ENCODE measurements at regions not wholly inside any gene's neighbourhood (a gene's known extent, or its start where the extent isn't known, plus 50 kb on each side); places are given as distances from the start of the nearest gene placed in this dataset.

GRCh38 chr6:23672737-23673136 lies 453.3 kb upstream of the NRSN1 start:
- Histone ChIP-seq H3K4me1 (no peaks in the 10 kb centered on the region), H3K27ac (replicated peaks) (no peak overlapping the region), H3K27me3 (ENCODE audit: low read depth) (no peaks in the 10 kb centered on the region), H3K9me3 (replicated peaks) (peaks cover 85% of the 10 kb centered on the region), H3K36me3 (no peaks in the 10 kb centered on the region), H3K4me3 (no peak overlapping the region)
- TF ChIP-seq, protein P1, sequence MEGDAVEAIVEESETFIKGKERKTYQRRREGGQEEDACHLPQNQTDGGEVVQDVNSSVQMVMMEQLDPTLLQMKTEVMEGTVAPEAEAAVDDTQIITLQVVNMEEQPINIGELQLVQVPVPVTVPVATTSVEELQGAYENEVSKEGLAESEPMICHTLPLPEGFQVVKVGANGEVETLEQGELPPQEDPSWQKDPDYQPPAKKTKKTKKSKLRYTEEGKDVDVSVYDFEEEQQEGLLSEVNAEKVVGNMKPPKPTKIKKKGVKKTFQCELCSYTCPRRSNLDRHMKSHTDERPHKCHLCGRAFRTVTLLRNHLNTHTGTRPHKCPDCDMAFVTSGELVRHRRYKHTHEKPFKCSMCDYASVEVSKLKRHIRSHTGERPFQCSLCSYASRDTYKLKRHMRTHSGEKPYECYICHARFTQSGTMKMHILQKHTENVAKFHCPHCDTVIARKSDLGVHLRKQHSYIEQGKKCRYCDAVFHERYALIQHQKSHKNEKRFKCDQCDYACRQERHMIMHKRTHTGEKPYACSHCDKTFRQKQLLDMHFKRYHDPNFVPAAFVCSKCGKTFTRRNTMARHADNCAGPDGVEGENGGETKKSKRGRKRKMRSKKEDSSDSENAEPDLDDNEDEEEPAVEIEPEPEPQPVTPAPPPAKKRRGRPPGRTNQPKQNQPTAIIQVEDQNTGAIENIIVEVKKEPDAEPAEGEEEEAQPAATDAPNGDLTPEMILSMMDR (IDR thresholded peaks at IDR 0.05; ENCODE audit: borderline replicate concordance): no peak
- no peak for DNase-seq
- intact Hi-C loops (cut with micrococcal nuclease): no loop called here

- H3K9me3 ChIP-seq (replicated peaks): peaks cover 29% of the 10 kb centered on the region
- intact Hi-C loops (cut with micrococcal nuclease): no loop called here
- no peaks in the 10 kb centered on the region for H3K36me3 ChIP-seq
- H3K4me1 ChIP-seq: no peaks in the 10 kb centered on the region
- no peak for DNase-seq
- no peaks in the 10 kb centered on the region for H3K27me3 ChIP-seq (ENCODE audit: low read depth)
- H3K27ac ChIP-seq (replicated peaks): no peak overlapping the region
- H3K4me3 ChIP-seq: no peak overlapping the region
- TF ChIP-seq, protein P1 (IDR thresholded peaks at IDR 0.05; ENCODE audit: borderline replicate concordance): no peak
Observed at GRCh38 chr6:23678626-23679025, 447.4 kb upstream of the NRSN1 start.

DNA sequence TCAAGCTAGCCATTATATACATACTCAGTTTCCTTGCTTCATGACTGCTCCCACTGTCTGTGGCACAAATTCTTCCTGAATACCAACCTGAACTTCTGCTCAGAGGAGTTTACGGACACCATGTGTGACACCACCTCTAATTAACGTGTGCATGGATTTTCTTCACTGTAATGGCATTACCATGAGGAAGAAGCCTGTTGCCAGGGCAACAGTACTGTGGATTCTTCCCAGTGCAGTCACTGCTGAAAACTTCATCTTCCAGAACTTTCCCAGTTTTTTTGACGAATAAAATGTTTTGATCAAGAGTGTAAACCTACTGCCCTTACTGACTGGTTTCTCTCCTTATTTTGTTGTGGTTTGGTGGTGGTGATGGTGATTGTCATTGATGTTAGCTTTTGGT lies 444.3 kb upstream of the NRSN1 start:
- no peaks in the 10 kb centered on the region for H3K9me3 ChIP-seq (replicated peaks)
- H3K27ac ChIP-seq (replicated peaks): no peak overlapping the region
- TF ChIP-seq, protein P1 (IDR thresholded peaks at IDR 0.05; ENCODE audit: borderline replicate concordance): no peak
- H3K4me3 ChIP-seq: no peak overlapping the region
- H3K36me3 ChIP-seq: no peaks in the 10 kb centered on the region
- DNase-seq: no peak
- no peaks in the 10 kb centered on the region for H3K27me3 ChIP-seq (ENCODE audit: low read depth)
- intact Hi-C loops (cut with micrococcal nuclease): no loop called here
- no peaks in the 10 kb centered on the region for H3K4me1 ChIP-seq

DNA sequence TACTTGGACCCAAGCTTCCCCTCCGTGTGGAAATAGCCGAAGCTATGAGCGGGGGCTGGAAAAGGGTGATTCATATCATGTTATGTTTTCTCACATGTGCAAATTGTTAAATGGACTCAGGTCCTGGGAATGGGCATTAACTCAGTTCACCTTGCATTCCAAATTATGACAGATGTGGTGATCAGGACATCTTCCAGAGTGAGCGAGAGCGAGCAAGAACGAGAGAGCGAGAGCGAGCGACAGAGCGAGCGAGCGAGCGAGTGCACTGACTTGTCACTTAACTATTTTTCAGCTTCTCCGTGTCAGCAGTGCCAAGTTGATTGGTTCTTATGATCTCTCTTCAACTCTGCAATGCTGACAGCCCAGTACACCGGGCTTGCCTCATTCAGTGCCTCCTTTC lies 437.4 kb upstream of the NRSN1 start:
- Histone ChIP-seq H3K27me3 (ENCODE audit: low read depth) (no peaks in the 10 kb centered on the region), H3K27ac (replicated peaks) (no peak overlapping the region), H3K36me3 (no peaks in the 10 kb centered on the region), H3K4me3 (no peak overlapping the region), H3K4me1 (no peaks in the 10 kb centered on the region), H3K9me3 (replicated peaks) (no peaks in the 10 kb centered on the region)
- no peak for DNase-seq
- intact Hi-C loops (cut with micrococcal nuclease): no loop called here
- TF ChIP-seq, protein P1 (IDR thresholded peaks at IDR 0.05; ENCODE audit: borderline replicate concordance): no peak

DNA sequence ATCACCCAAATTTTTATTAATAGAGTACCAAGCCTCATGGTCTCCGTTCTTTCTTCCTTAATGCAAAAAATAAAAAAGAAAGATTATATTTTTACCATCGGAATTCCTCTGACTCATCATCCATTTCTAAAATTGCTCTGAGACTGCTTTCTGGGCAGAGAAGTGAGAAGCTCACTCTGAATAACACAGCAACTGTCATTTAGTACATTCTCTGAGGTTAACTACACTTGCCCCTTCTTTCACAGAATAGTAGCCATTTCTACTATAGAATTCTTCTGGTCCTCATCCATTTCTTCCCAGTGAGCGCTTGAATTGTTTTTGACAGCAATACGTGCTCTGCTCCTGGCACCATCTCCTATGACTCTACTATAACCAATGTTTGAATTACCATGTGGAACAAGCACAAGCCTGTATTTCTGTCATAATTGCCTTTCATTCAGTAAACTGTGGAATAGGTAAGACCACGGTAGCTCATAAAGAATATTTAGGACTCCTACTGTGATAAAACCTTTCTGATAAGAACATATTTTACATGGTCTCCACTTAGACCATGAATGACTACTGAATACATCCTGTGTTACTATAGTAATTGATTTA lies 435.5 kb upstream of the NRSN1 start:
- H3K9me3 ChIP-seq (replicated peaks): no peaks in the 10 kb centered on the region
- no peak overlapping the region for H3K4me3 ChIP-seq
- TF ChIP-seq, protein P1 (IDR thresholded peaks at IDR 0.05; ENCODE audit: borderline replicate concordance): no peak
- DNase-seq: no peak
- no peaks in the 10 kb centered on the region for H3K4me1 ChIP-seq
- no peaks in the 10 kb centered on the region for H3K27me3 ChIP-seq (ENCODE audit: low read depth)
- intact Hi-C loops (cut with micrococcal nuclease): no loop called here
- no peaks in the 10 kb centered on the region for H3K36me3 ChIP-seq
- H3K27ac ChIP-seq (replicated peaks): no peak overlapping the region

Measured in left ventricle myocardium inferior (tissue), 1 donor.